Neural cell (in vitro differentiated cells): ENCODE measurements at regions not wholly inside any gene's neighbourhood (a gene's known extent, or its start where the extent isn't known, plus 50 kb on each side); places are given as distances from the start of the nearest gene placed in this dataset.

Source experiments
- H2AFZ ChIP-seq: fragments of 200-600, 300-800 bp; sonication (generic), shearing (Covaris generic); 2 replicates; pipeline ENCODE4 v1.6.0; 2014; ENCODE audit warnings: low read depth, mild to moderate bottlenecking, antibody characterized with exemption, low read length, moderate library complexity
- H3F3A ChIP-seq: fragments of 200-600 bp; shearing (Covaris generic); 2 replicates; pipeline ENCODE4 v1.6.1; 2016; ENCODE audit warnings: mild to moderate bottlenecking, moderate library complexity, mixed read lengths, antibody characterized with exemption, low read length; ENCODE audit not compliant: insufficient read depth, poor library complexity, severe bottlenecking
- H3K27ac ChIP-seq: fragments of 200-600, 300-800 bp; sonication (generic), shearing (Covaris generic); 2 replicates; pipeline ENCODE4 v1.5.1; 2014; ENCODE audit warnings: mild to moderate bottlenecking, low read length, moderate library complexity
- H3K27me3 ChIP-seq: fragments of 300-800, 200-600 bp; sonication (generic), shearing (Covaris generic); 2 replicates; pipeline ENCODE4 v1.6.0; 2014; ENCODE audit warnings: mild to moderate bottlenecking, low read depth, low read length, moderate library complexity; ENCODE audit not compliant: insufficient read depth
- H3K36me3 ChIP-seq: fragments of 300-800, 200-600 bp; sonication (generic), shearing (Covaris generic); 2 replicates; pipeline ENCODE4 v1.5.1; 2014; ENCODE audit warnings: mild to moderate bottlenecking, antibody characterized with exemption, low read length, moderate library complexity; ENCODE audit not compliant: insufficient read depth
- H3K4me2 ChIP-seq: fragments of 300-800, 200-600 bp; sonication (generic), shearing (Covaris generic); 2 replicates; pipeline ENCODE4 v1.6.0; 2014; ENCODE audit warnings: mild to moderate bottlenecking, low read length
- H3K4me3 ChIP-seq: fragments of 300-800, 200-600 bp; sonication (generic), shearing (Covaris generic); 2 replicates; pipeline ENCODE4 v1.5.1; 2014; ENCODE audit warnings: mild to moderate bottlenecking, low read length, moderate library complexity
- H3K79me2 ChIP-seq: fragments of 200-600 bp; shearing (Covaris generic); replicated peaks from 2 replicates; pipeline ENCODE4 v1.6.0; 2014; ENCODE audit warnings: mild to moderate bottlenecking, low read length, moderate library complexity; ENCODE audit not compliant: insufficient read depth
- H3K9ac ChIP-seq: fragments of 300-800, 200-600 bp; sonication (generic), shearing (Covaris generic); 2 replicates; pipeline ENCODE4 v1.6.1; 2016; ENCODE audit warnings: mild to moderate bottlenecking, low read length, mixed read lengths
- H3K9me2 ChIP-seq: fragments of 200-600 bp; shearing (Covaris generic); 2 replicates; pipeline ENCODE4 v1.6.1; 2016; ENCODE audit warnings: mild to moderate bottlenecking, low read length, mixed read lengths; ENCODE audit not compliant: insufficient read depth
- H3K9me3 ChIP-seq: fragments of 200-600, 300-800 bp; sonication (generic), shearing (Covaris generic); 2 replicates; pipeline ENCODE4 v1.6.1; 2016; ENCODE audit warnings: mild to moderate bottlenecking, mixed run types, low read length, moderate library complexity, mixed read lengths
- H4K20me1 ChIP-seq: fragments of 200-600 bp; shearing (Covaris generic); 2 replicates; pipeline ENCODE4 v1.6.1; 2016; ENCODE audit warnings: mild to moderate bottlenecking, mixed run types; ENCODE audit not compliant: insufficient read depth
- EP300 ChIP-seq: fragments of 450-650 bp; conservative IDR thresholded peaks from 2 replicates; pipeline ENCODE4 v1.6.1; 2014; ENCODE audit warnings: antibody characterized with exemption, mild to moderate bottlenecking, moderate library complexity; ENCODE audit not compliant: poor library complexity, severe bottlenecking
- EZH2 ChIP-seq: fragments of 200-600, 300-800 bp; shearing (Covaris generic), sonication (generic); IDR thresholded peaks from 2 replicates; pipeline ENCODE4 v1.6.1; 2014; ENCODE audit warnings: antibody characterized with exemption, low read length, borderline replicate concordance, mild to moderate bottlenecking; ENCODE audit not compliant: insufficient read depth, poor library complexity, severe bottlenecking
- MXI1 ChIP-seq: fragments of 450-650 bp; conservative IDR thresholded peaks from 2 replicates; pipeline ENCODE4 v1.6.1; 2014; ENCODE audit warnings: antibody characterized with exemption, mild to moderate bottlenecking; ENCODE audit not compliant: poor library complexity, severe bottlenecking
- POLR2AphosphoS5 ChIP-seq: IDR thresholded peaks from 2 replicates; pipeline ENCODE4 v1.6.1; 2012
- RAD21 ChIP-seq: fragments of 450-650 bp; conservative IDR thresholded peaks from 2 replicates; pipeline ENCODE4 v1.6.1; 2014; ENCODE audit warnings: antibody characterized with exemption, mild to moderate bottlenecking, moderate library complexity
- SMC3 ChIP-seq: fragments of 450-650 bp; conservative IDR thresholded peaks from 2 replicates; pipeline ENCODE4 v1.6.1; 2014; ENCODE audit warnings: antibody characterized with exemption, mild to moderate bottlenecking, moderate library complexity; ENCODE audit not compliant: poor library complexity
- TAF1 ChIP-seq: IDR thresholded peaks from 2 replicates; pipeline ENCODE4 v1.6.1; 2012; ENCODE audit warnings: low read depth
- TF ChIP-seq, protein P1 (sequence below): IDR thresholded peaks from 2 replicates; pipeline ENCODE4 v1.6.1; 2012; ENCODE audit warnings: borderline replicate concordance
- TF ChIP-seq, protein P2 (sequence below): fragments of 450-650 bp; IDR thresholded peaks from 2 replicates; pipeline ENCODE4 v1.5.1; 2014; ENCODE audit warnings: antibody characterized with exemption, mild to moderate bottlenecking, moderate library complexity; ENCODE audit not compliant: poor library complexity, severe bottlenecking

DNA sequence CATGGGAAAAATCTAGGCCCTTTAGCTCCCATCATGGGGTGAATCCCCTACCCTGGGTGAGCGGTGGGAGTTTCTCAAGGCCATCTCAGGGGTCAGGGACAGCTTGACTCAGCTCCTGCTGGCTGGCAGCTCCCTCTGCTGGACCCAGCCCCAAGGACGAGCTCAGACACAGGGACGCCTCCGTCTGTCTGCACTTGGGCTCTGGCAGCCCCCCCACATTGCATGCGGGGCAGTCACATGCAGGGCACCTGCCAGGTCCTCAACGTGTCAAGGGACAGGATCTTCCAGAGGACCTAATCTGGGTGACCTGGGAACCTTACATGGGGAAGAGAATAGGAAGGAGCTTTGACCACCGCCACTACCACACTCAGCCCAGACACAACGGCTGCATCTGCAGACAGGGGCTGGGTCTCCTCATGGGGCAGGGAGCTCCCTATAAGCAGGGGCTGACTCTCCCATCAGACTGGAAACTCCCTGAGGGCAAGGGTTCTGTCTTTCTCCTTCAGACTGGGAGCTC, 173.4 kb downstream of the MRPL14 start:
- H3K36me3 ChIP-seq: no peaks in the 10 kb centered on the region
- H3K4me2 ChIP-seq: no peak overlapping the region
- H3K27ac ChIP-seq: no peak overlapping the region
- no peak overlapping the region for H3K9ac ChIP-seq
- no peaks in the 10 kb centered on the region for H3K9me2 ChIP-seq
- no peak overlapping the region for H3K4me3 ChIP-seq
- no peak overlapping the region for H2AFZ ChIP-seq
- H4K20me1 ChIP-seq: no peaks in the 10 kb centered on the region
- H3K79me2 ChIP-seq: no peaks in the 10 kb centered on the region
- H3F3A ChIP-seq: no peaks in the 10 kb centered on the region
- H3K27me3 ChIP-seq: no peaks in the 10 kb centered on the region
- TF ChIP-seq EZH2 (no peak), EP300 (no peak), TAF1 (no peak), SMC3 (no peak), POLR2AphosphoS5 (no peak), MXI1 (no peak), RAD21 (no peak)
- TF ChIP-seq, protein P1, sequence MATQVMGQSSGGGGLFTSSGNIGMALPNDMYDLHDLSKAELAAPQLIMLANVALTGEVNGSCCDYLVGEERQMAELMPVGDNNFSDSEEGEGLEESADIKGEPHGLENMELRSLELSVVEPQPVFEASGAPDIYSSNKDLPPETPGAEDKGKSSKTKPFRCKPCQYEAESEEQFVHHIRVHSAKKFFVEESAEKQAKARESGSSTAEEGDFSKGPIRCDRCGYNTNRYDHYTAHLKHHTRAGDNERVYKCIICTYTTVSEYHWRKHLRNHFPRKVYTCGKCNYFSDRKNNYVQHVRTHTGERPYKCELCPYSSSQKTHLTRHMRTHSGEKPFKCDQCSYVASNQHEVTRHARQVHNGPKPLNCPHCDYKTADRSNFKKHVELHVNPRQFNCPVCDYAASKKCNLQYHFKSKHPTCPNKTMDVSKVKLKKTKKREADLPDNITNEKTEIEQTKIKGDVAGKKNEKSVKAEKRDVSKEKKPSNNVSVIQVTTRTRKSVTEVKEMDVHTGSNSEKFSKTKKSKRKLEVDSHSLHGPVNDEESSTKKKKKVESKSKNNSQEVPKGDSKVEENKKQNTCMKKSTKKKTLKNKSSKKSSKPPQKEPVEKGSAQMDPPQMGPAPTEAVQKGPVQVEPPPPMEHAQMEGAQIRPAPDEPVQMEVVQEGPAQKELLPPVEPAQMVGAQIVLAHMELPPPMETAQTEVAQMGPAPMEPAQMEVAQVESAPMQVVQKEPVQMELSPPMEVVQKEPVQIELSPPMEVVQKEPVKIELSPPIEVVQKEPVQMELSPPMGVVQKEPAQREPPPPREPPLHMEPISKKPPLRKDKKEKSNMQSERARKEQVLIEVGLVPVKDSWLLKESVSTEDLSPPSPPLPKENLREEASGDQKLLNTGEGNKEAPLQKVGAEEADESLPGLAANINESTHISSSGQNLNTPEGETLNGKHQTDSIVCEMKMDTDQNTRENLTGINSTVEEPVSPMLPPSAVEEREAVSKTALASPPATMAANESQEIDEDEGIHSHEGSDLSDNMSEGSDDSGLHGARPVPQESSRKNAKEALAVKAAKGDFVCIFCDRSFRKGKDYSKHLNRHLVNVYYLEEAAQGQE: no peak
- TF ChIP-seq, protein P2, sequence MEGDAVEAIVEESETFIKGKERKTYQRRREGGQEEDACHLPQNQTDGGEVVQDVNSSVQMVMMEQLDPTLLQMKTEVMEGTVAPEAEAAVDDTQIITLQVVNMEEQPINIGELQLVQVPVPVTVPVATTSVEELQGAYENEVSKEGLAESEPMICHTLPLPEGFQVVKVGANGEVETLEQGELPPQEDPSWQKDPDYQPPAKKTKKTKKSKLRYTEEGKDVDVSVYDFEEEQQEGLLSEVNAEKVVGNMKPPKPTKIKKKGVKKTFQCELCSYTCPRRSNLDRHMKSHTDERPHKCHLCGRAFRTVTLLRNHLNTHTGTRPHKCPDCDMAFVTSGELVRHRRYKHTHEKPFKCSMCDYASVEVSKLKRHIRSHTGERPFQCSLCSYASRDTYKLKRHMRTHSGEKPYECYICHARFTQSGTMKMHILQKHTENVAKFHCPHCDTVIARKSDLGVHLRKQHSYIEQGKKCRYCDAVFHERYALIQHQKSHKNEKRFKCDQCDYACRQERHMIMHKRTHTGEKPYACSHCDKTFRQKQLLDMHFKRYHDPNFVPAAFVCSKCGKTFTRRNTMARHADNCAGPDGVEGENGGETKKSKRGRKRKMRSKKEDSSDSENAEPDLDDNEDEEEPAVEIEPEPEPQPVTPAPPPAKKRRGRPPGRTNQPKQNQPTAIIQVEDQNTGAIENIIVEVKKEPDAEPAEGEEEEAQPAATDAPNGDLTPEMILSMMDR: no peak
- no peaks in the 10 kb centered on the region for H3K9me3 ChIP-seq

DNA sequence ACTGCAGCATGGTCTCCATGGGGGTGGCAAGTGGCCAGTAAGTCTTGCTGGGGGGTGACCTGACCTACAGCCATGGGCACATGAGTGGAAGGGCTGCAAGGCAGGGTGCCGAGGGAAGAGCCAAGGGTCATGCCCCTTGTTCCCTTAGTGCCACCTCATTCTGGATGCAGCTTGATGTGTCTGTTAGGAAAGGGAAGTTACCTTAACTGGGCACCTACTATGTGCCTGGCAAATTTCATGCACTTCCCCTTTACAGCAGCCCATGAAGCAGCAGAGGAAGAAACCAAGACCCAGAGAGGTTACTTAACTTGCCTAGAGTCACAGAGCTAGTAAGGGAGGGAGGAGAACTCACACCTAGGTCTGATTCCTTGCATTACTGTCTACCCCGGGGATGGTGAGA, 174.0 kb downstream of the MRPL14 start:
- Histone ChIP-seq H3F3A (no peaks in the 10 kb centered on the region), H3K4me3 (no peak overlapping the region), H3K4me2 (no peak overlapping the region), H3K79me2 (no peaks in the 10 kb centered on the region), H3K9me3 (no peaks in the 10 kb centered on the region), H4K20me1 (no peaks in the 10 kb centered on the region), H3K9me2 (no peaks in the 10 kb centered on the region), H3K9ac (no peak overlapping the region), H2AFZ (no peak overlapping the region), H3K27ac (no peak overlapping the region), H3K27me3 (no peaks in the 10 kb centered on the region), H3K36me3 (no peaks in the 10 kb centered on the region)
- TF ChIP-seq SMC3 (no peak), POLR2AphosphoS5 (no peak)

DNA sequence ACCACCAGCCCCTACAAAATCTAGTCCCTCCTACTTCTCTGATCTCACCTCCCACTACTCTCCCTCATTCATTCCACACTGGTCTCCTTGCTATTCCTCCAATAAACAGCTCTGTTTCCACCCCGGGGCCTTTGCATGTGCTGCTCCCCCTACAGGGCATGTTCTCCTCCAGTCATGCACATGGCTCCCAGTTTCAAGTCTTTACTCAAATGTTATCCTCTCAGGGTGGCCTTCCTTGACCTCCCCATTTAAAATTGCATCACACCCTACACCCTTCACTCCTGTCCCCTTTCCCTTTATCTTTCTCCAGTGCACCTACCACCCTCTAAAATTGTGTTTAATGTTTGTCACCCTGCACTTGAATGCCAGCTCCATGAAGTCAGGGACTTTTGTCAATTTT, 174.5 kb downstream of the MRPL14 start:
- no peak overlapping the region for H3K4me3 ChIP-seq

More for the DNA sequence above, 174.5 kb downstream of the MRPL14 start:
- H3K4me2 ChIP-seq: no peak overlapping the region
- H3K36me3 ChIP-seq: no peaks in the 10 kb centered on the region
- H3K79me2 ChIP-seq: no peaks in the 10 kb centered on the region
- TF ChIP-seq, protein P2: no peak
- TF ChIP-seq EP300: no peak
- TF ChIP-seq, protein P1: no peak
- no peak for TF ChIP-seq POLR2AphosphoS5
- no peak for TF ChIP-seq RAD21
- TF ChIP-seq TAF1: no peak
- TF ChIP-seq SMC3: no peak
- TF ChIP-seq EZH2: no peak
- TF ChIP-seq MXI1: no peak
- H3K9me3 ChIP-seq: no peaks in the 10 kb centered on the region
- H3F3A ChIP-seq: no peaks in the 10 kb centered on the region
- H4K20me1 ChIP-seq: no peaks in the 10 kb centered on the region
- H3K9ac ChIP-seq: no peak overlapping the region
- H3K9me2 ChIP-seq: no peaks in the 10 kb centered on the region
- no peaks in the 10 kb centered on the region for H3K27me3 ChIP-seq
- no peak overlapping the region for H3K27ac ChIP-seq
- no peak overlapping the region for H2AFZ ChIP-seq
